IMR-90 (cell line): ENCODE measurements at regions not wholly inside any gene's neighbourhood (a gene's known extent, or its start where the extent isn't known, plus 50 kb on each side); places are given as distances from the start of the nearest gene placed in this dataset.

Experiments used
- ATAC-seq: fragments of 200-7000 bp; cut with Tn5 transposase; 2 replicates; pipeline ENCODE4 v1.9.1; 2020; ENCODE audit warnings: low read depth, mild to moderate bottlenecking, moderate library complexity
- BruUV-seq: library from RNA; stranded (reverse); fragments of 400-500 nt; replicated peaks from 2 replicates; lab custom pipeline; 2021; lab: Mats Ljungman, UMichigan
- CTCF ChIA-PET: fragments of 300-600 bp; formaldehyde crosslinking; extraction: SDS; loops from one replicate; lab custom pipeline; 2021; ENCODE audit warnings: antibody characterized with exemption; lab: Yijun Ruan, JAX
- POLR2A ChIA-PET: fragments of 300-600 bp; sonication (Branson Sonifier 250); formaldehyde crosslinking; loops from one replicate; lab custom pipeline; 2022; ENCODE audit warnings: antibody characterized with exemption; ENCODE audit not compliant: unreplicated experiment; lab: Charles Lee
- DNase-seq: peaks from one replicate; pipeline ENCODE4 v3.0.0; 2013
- H2AFZ ChIP-seq: replicated peaks from 2 replicates; pipeline ENCODE3; 2013; ENCODE audit warnings: low read length, mild to moderate bottlenecking; ENCODE audit not compliant: poor library complexity
- H2AK5ac ChIP-seq: 2 replicates; pipeline ENCODE4 v1.6.1; 2013; ENCODE audit warnings: low read depth, low read length, inconsistent platforms
- H2AK9ac ChIP-seq: replicated peaks from 2 replicates; pipeline ENCODE3; 2013; ENCODE audit warnings: mild to moderate bottlenecking, low read depth, low read length, moderate library complexity; ENCODE audit not compliant: poor library complexity
- H2BK120ac ChIP-seq: 2 replicates; pipeline ENCODE4 v1.6.1; 2013; ENCODE audit warnings: low read depth, low read length, inconsistent platforms
- H2BK15ac ChIP-seq: 3 replicates; pipeline ENCODE4 v1.6.1; 2013; ENCODE audit warnings: low read depth, low read length, inconsistent platforms
- H2BK20ac ChIP-seq: 2 replicates; pipeline ENCODE4 v1.6.1; 2013; ENCODE audit warnings: low read depth, mild to moderate bottlenecking, inconsistent platforms, low read length, moderate library complexity
- H2BK5ac ChIP-seq: 2 replicates; pipeline ENCODE4 v1.6.1; 2013; ENCODE audit warnings: mild to moderate bottlenecking, low read depth, low read length, inconsistent platforms; ENCODE audit not compliant: poor library complexity, severe bottlenecking
- H3K14ac ChIP-seq: replicated peaks from 2 replicates; pipeline ENCODE4 v1.6.1; 2013; ENCODE audit warnings: low read depth, low read length, inconsistent platforms
- H3K18ac ChIP-seq: 2 replicates; pipeline ENCODE4 v1.6.1; 2013; ENCODE audit warnings: low read depth, low read length, control low read depth
- H3K23ac ChIP-seq: 2 replicates; pipeline ENCODE4 v1.6.1; 2013; ENCODE audit warnings: low read depth, low read length, inconsistent platforms
- H3K27ac ChIP-seq: 2 replicates; pipeline ENCODE4 v1.5.1; 2013; ENCODE audit warnings: mild to moderate bottlenecking, control low read depth, low read length; ENCODE audit not compliant: insufficient read depth
- H3K27me3 ChIP-seq: 2 replicates; pipeline ENCODE4 v1.6.1; 2013; ENCODE audit warnings: low read length; ENCODE audit not compliant: control insufficient read depth, insufficient read depth
- H3K36me3 ChIP-seq: 2 replicates; pipeline ENCODE4 v1.6.1; 2013; ENCODE audit warnings: low read length, mixed read lengths; ENCODE audit not compliant: control insufficient read depth, insufficient read depth
- H3K4ac ChIP-seq: 2 replicates; pipeline ENCODE4 v1.6.1; 2013; ENCODE audit warnings: low read depth, low read length, inconsistent platforms
- H3K4me1 ChIP-seq: 2 replicates; pipeline ENCODE4 v1.6.1; 2013; ENCODE audit warnings: low read length, mixed read lengths; ENCODE audit not compliant: control insufficient read depth, insufficient read depth
- H3K4me2 ChIP-seq: 2 replicates; pipeline ENCODE4 v1.6.1; 2013; ENCODE audit warnings: low read depth, mild to moderate bottlenecking, control low read depth, low read length, moderate library complexity
- H3K4me3 ChIP-seq: 2 replicates; pipeline ENCODE4 v1.5.1; 2013; ENCODE audit warnings: low read depth, mild to moderate bottlenecking, control low read depth, low read length, moderate library complexity; ENCODE audit not compliant: insufficient read depth
- H3K56ac ChIP-seq: 2 replicates; pipeline ENCODE4 v1.6.1; 2013; ENCODE audit warnings: low read length, inconsistent platforms; ENCODE audit not compliant: insufficient read depth; ENCODE audit errors: extremely low read depth
- H3K79me1 ChIP-seq, 2 experiments: 2 replicates each; pipeline ENCODE4 v1.6.1; 2013; ENCODE audit warnings: low read length in 2 of 2, inconsistent platforms in 1 of 2, low read depth in 1 of 2
- H3K9ac ChIP-seq: 2 replicates; pipeline ENCODE4 v1.6.1; 2013; ENCODE audit warnings: low read depth, low read length, control low read depth
- H3K9me1 ChIP-seq: 2 replicates; pipeline ENCODE4 v1.6.1; 2013; ENCODE audit warnings: low read length, inconsistent platforms; ENCODE audit not compliant: insufficient read depth
- H3K9me3 ChIP-seq: 2 replicates; pipeline ENCODE4 v1.6.1; 2013; ENCODE audit warnings: low read length; ENCODE audit not compliant: control insufficient read depth, insufficient read depth
- H4K20me1 ChIP-seq: 2 replicates; pipeline ENCODE4 v1.6.1; 2013; ENCODE audit warnings: low read length, inconsistent platforms; ENCODE audit not compliant: insufficient read depth
- H4K5ac ChIP-seq: 2 replicates; pipeline ENCODE4 v1.6.1; 2013; ENCODE audit warnings: mild to moderate bottlenecking, low read depth, low read length, control low read depth
- H4K8ac ChIP-seq, 2 experiments: 2 replicates each; pipeline ENCODE4 v1.6.1; 2013; ENCODE audit warnings: low read depth in 2 of 2, low read length in 2 of 2, control low read depth in 1 of 2, inconsistent platforms in 1 of 2
- H4K91ac ChIP-seq: 2 replicates; pipeline ENCODE4 v1.6.1; 2013; ENCODE audit warnings: low read depth, low read length, inconsistent platforms; ENCODE audit not compliant: insufficient read depth
- NFE2L2 ChIP-seq: fragments of 150-350 bp; IDR thresholded peaks from 2 replicates; pipeline ENCODE4 v1.6.1; 2016; ENCODE audit warnings: low read depth, mild to moderate bottlenecking, low read length
- WGBS, 2 experiments: methylation state at CpG; one replicate each; pipeline versions ENCODE4 v1.1.5 to v1.1.7; 2013; ENCODE audit warnings: missing lambda C conversion rate in 2 of 2; ENCODE audit not compliant: insufficient read length in 1 of 2; ENCODE audit errors: extremely low coverage in 2 of 2; 5-methylcytosine and 5-hydroxymethylcytosine counted together
- dilution Hi-C: fragments of 300-500 bp; cut with HindIII; formaldehyde crosslinking; loops from one replicate; pipeline ENCODE4 v1.14.3; 2018; ENCODE audit warnings: low sequenced_read_pairs; ENCODE audit not compliant: unreplicated experiment
- in situ Hi-C: fragments of 300-500 bp; cut with MboI; formaldehyde crosslinking; loops from 3 replicates; pipeline ENCODE4 v1.14.3; 2019; ENCODE audit warnings: low sequenced_read_pairs, inconsistent platforms, mixed read lengths
- intact Hi-C: fragments of 100-400 bp; cut with micrococcal nuclease; formaldehyde crosslinking; loops from 2 replicates; pipeline ENCODE4 v1.10.0; 2022

GRCh38 chr3:159887911-159888310, 100.7 kb upstream of the IL12A start:
- Histone ChIP-seq H2BK20ac (no peak overlapping the region), H2BK15ac (0 out of 3 replicates have a peak overlapping the region, but pooled peaks have one; percentile 7), H3K4me2 (no peak overlapping the region), H3K4me3 (no peak overlapping the region), H3K14ac (no peak overlapping the region), H4K5ac (peak overlapping the region; percentile 37; the same call in 1 of the 2 replicates), H3K9me3 (no peaks in the 10 kb centered on the region), H2AK5ac (no peak overlapping the region), H2BK120ac (no peak overlapping the region), H3K4me1 (peaks cover 18% of the 10 kb centered on the region), H3K18ac (no peak overlapping the region), H2AK9ac (no peak overlapping the region), H4K91ac (no peak overlapping the region; the same call in 1 of the 2 replicates), H3K56ac (no peak overlapping the region), H3K79me1 (peaks cover 33 to 49% of the 10 kb centered on the region in 2 experiments), H3K9ac (no peak overlapping the region), H4K8ac (0 out of 4 replicates have a peak overlapping the region, but pooled peaks of 1 of the 2 experiments have one; percentile 12), H2AFZ (no peak overlapping the region), H2BK5ac (no peak overlapping the region), H3K27ac (no peak overlapping the region), H3K9me1 (peaks cover 8% of the 10 kb centered on the region), H4K20me1 (peaks cover 4% of the 10 kb centered on the region; the same call in 1 of the 2 replicates), H3K27me3 (no peaks in the 10 kb centered on the region), H3K23ac (no peak overlapping the region), H3K4ac (no peak overlapping the region), H3K36me3 (peaks cover 3% of the 10 kb centered on the region; the same call in 1 of the 2 replicates)
- no TSS peak for BruUV-seq
- no peak for TF ChIP-seq NFE2L2
- intact Hi-C loops = loop anchor here (5.0 kb wide), 1 partner anchor 99 kb away; the partner anchor contains the start of gene IL12A
- ATAC-seq = no peak
- in situ Hi-C loops = loop anchor here (25.0 kb wide), 2 partner anchors 274 to 524 kb away; no protein-coding TSS in a partner anchor
- no CpG with 5 or more reads among the region's 3 CpGs for WGBS, 2 experiments
- dilution Hi-C loops = no loop called here
- peak; percentile 29 for DNase-seq
- ChIA-PET POLR2A (interaction anchor here (0.6 kb wide), 1 partner anchor 454 kb away, joined by 3 read pairs; no protein-coding TSS in a partner anchor), CTCF (interaction anchor here (0.6 to 6.2 kb wide), 5 partner anchors 59 to 120 kb away, joined by 3 to 41 read pairs (median 3); partner anchors contain the start of gene IL12A)
